Fibroblast of pulmonary artery (primary cell): ENCODE measurements at regions not wholly inside any gene's neighbourhood (a gene's known extent, or its start where the extent isn't known, plus 50 kb on each side); places are given as distances from the start of the nearest gene placed in this dataset.
"Not testable (repeated sequence)": the region's sequence is repeated elsewhere in the genome, so short reads cannot be mapped to it uniquely, and the experiment has no call there.

Source experiments
- DNase-seq: peaks from one replicate; pipeline ENCODE4 v3.0.0-alpha.2; 2010; ENCODE audit warnings: low read depth
- H3K4me3 ChIP-seq: replicated peaks from 2 replicates; pipeline ENCODE4 v1.5.1; 2011; ENCODE audit warnings: low read depth, mild to moderate bottlenecking, control low read depth, low read length, moderate library complexity
- TF ChIP-seq, protein P1 (sequence below): IDR thresholded peaks from 2 replicates; pipeline ENCODE4 v1.5.1; 2011; ENCODE audit warnings: mild to moderate bottlenecking, control low read depth, low read length, inconsistent platforms; ENCODE audit errors: missing control alignments

- DNase-seq, result no peak
- H3K4me3 ChIP-seq, result no peak overlapping the region
- TF ChIP-seq, protein P1, sequence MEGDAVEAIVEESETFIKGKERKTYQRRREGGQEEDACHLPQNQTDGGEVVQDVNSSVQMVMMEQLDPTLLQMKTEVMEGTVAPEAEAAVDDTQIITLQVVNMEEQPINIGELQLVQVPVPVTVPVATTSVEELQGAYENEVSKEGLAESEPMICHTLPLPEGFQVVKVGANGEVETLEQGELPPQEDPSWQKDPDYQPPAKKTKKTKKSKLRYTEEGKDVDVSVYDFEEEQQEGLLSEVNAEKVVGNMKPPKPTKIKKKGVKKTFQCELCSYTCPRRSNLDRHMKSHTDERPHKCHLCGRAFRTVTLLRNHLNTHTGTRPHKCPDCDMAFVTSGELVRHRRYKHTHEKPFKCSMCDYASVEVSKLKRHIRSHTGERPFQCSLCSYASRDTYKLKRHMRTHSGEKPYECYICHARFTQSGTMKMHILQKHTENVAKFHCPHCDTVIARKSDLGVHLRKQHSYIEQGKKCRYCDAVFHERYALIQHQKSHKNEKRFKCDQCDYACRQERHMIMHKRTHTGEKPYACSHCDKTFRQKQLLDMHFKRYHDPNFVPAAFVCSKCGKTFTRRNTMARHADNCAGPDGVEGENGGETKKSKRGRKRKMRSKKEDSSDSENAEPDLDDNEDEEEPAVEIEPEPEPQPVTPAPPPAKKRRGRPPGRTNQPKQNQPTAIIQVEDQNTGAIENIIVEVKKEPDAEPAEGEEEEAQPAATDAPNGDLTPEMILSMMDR, result no peak
Observed at GRCh38 chrX:101740642-101741041, 81.0 kb upstream of the ARMCX2 start.

GRCh38 chrX:101738867-101739266, 79.2 kb upstream of the ARMCX2 start:
- not testable (repeated sequence) for DNase-seq, H3K4me3 ChIP-seq

GRCh38 chrX:101738411-101738810, 78.8 kb upstream of the ARMCX2 start:
- H3K4me3 ChIP-seq, result not testable (repeated sequence)

GRCh38 chrX:101736651-101737050, 77.0 kb upstream of the ARMCX2 start:
- no peak overlapping the region for H3K4me3 ChIP-seq
- TF ChIP-seq, protein P1, result no peak
- no peak for DNase-seq

More at GRCh38 chrX:101738411-101738810, 78.8 kb upstream of the ARMCX2 start:
- not testable (repeated sequence) for DNase-seq

DNA sequence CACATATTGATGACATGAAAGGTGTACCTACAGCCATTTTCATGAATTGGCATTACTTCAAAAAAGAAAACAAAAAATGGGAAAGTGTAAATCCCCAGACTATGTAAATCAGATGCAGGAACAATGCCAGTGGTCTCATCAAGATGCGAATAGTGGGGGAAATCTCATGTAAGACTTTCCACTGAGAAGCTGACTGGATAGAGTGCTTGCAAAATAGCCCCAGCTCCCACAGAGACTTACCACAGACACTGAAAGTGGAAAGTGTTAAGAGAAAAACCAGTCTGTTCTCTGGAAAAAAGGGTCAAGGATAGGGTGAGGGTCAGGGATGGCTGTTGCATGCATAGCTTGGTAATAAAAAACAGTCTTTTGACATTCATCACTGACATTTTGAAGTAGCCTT, 73.2 kb upstream of the ARMCX2 start:
- TF ChIP-seq, protein P1, result no peak
- no peak for DNase-seq
- H3K4me3 ChIP-seq, result no peak overlapping the region

DNA sequence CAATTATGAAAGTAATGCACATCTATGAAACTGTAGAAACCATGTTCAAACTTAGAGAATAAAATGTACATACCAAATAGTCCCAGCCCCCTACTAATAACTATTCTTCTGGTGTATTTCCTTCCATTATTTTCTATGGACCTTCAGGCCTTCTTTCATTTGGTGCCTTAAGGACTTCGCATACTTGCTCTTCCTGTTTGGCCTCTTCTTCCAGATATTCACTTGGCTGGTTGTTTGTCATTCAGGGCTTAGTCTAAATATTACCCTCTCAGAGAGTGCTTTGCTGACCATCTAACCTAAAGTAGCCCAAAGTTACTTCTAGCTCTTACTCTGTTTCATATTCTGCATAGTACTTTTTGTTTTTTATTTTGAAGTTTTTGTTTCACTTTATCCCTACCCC, 70.3 kb upstream of the ARMCX2 start:
- TF ChIP-seq, protein P1, result no peak

More for the DNA sequence above, 70.3 kb upstream of the ARMCX2 start:
- H3K4me3 ChIP-seq, result no peak overlapping the region
- no peak for DNase-seq
